Superior temporal gyrus (tissue), 1 donor: ENCODE measurements at regions not wholly inside any gene's neighbourhood (a gene's known extent, or its start where the extent isn't known, plus 50 kb on each side); places are given as distances from the start of the nearest gene placed in this dataset.
"Not testable (repeated sequence)": the region's sequence is repeated elsewhere in the genome, so short reads cannot be mapped to it uniquely, and the experiment has no call there.

Source experiments
- DNase-seq: peaks from one replicate; pipeline ENCODE4 v3.0.0-alpha.2; 2016; ENCODE audit errors: extremely low spot score

GRCh38 chr7:156039194-156039593 is 226.9 kb upstream of the SHH start:
- no peak for DNase-seq

- DNase-seq = no peak
These were observed 226.1 kb upstream of the SHH start for GRCh38 chr7:156038345-156038744.

- no peak for DNase-seq
These were observed 223.9 kb upstream of the SHH start for GRCh38 chr7:156036153-156036552.

- DNase-seq = not testable (repeated sequence)
These were observed 223.1 kb upstream of the SHH start for GRCh38 chr7:156035387-156035786.

GRCh38 chr7:156034397-156034796 is 222.1 kb upstream of the SHH start:
- no peak for DNase-seq

GRCh38 chr7:156032973-156033372 is 220.7 kb upstream of the SHH start:
- DNase-seq = no peak

- DNase-seq = no peak
These were observed 219.6 kb upstream of the SHH start for GRCh38 chr7:156031679-156032478.

GRCh38 chr7:156029460-156030007 is 217.3 kb upstream of the SHH start:
- DNase-seq = no peak

GRCh38 chr7:156028521-156028920 is 216.3 kb upstream of the SHH start:
- no peak for DNase-seq

- no peak for DNase-seq
These were observed 215.6 kb upstream of the SHH start for GRCh38 chr7:156027821-156028220.

- no peak for DNase-seq
These were observed 214.3 kb upstream of the SHH start for GRCh38 chr7:156026603-156027002.

- no peak for DNase-seq
These were observed 213.9 kb upstream of the SHH start for GRCh38 chr7:156026076-156026600.

GRCh38 chr7:156025675-156026074 is 213.4 kb upstream of the SHH start:
- DNase-seq = no peak

- DNase-seq = no peak
These were observed 211.9 kb upstream of the SHH start for GRCh38 chr7:156024201-156024600.

- no peak for DNase-seq
These were observed 210.5 kb upstream of the SHH start for GRCh38 chr7:156022483-156023459.

GRCh38 chr7:156021471-156021870 is 209.2 kb upstream of the SHH start:
- DNase-seq = no peak

GRCh38 chr7:156020566-156020965 is 208.3 kb upstream of the SHH start:
- no peak for DNase-seq

- DNase-seq = no peak
These were observed 207.7 kb upstream of the SHH start for GRCh38 chr7:156019776-156020565.

GRCh38 chr7:156019308-156019707 is 207.0 kb upstream of the SHH start:
- DNase-seq = no peak

- DNase-seq = no peak
These were observed 205.8 kb upstream of the SHH start for GRCh38 chr7:156017916-156018700.

- DNase-seq = no peak
These were observed 205.2 kb upstream of the SHH start for GRCh38 chr7:156017431-156017830.
